DND-41 (cell line): ENCODE measurements at regions not wholly inside any gene's neighbourhood (a gene's known extent, or its start where the extent isn't known, plus 50 kb on each side); places are given as distances from the start of the nearest gene placed in this dataset.

Experiments
- CTCF ChIP-seq: IDR thresholded peaks from 2 replicates; pipeline ENCODE4 v1.5.1; 2012; ENCODE audit warnings: borderline replicate concordance, low read length, moderate library complexity, mild to moderate bottlenecking; ENCODE audit not compliant: poor library complexity, severe bottlenecking; ENCODE audit errors: extremely low read depth
- EZH2 ChIP-seq: IDR thresholded peaks from 3 replicates; pipeline ENCODE4 v1.6.1; 2012; ENCODE audit warnings: borderline replicate concordance, low read depth, mild to moderate bottlenecking, moderate library complexity, low read length, inconsistent platforms; ENCODE audit not compliant: severe bottlenecking

GRCh38 chr4:138871555-138871875 is 144.1 kb upstream of the NOCT start:
- TF ChIP-seq CTCF (no peak), EZH2 (no peak)
